WTC11 (cell line): ENCODE measurements at regions not wholly inside any gene's neighbourhood (a gene's known extent, or its start where the extent isn't known, plus 50 kb on each side); places are given as distances from the start of the nearest gene placed in this dataset.

ENCODE experiments used
- ATF3 ChIP-seq: sonication (generic); formaldehyde crosslinking; conservative IDR thresholded peaks from 2 replicates; pipeline ENCODE4 v1.8.1; 2022; ENCODE audit warnings: mild to moderate bottlenecking, missing genetic modification reagents
- CTCF ChIP-seq: fragments of 200-600 bp; IDR thresholded peaks from 2 replicates; pipeline ENCODE4 v1.8.0; 2022; ENCODE audit warnings: antibody characterized with exemption
- KAT7 ChIP-seq: sonication (generic); formaldehyde crosslinking; IDR thresholded peaks from 2 replicates; pipeline ENCODE4 v1.8.1; 2023; ENCODE audit warnings: missing genetic modification reagents, mild to moderate bottlenecking, borderline replicate concordance
- MAX ChIP-seq: sonication (generic); formaldehyde crosslinking; IDR thresholded peaks from 2 replicates; pipeline ENCODE4 v1.8.0; 2022; ENCODE audit warnings: mild to moderate bottlenecking, missing genetic modification reagents
- MXD4 ChIP-seq: fragments of 250-450 bp; sonication (Bioruptor Pico); IDR thresholded peaks from 2 replicates; pipeline ENCODE4 v1.8.0; 2021; ENCODE audit warnings: mild to moderate bottlenecking, moderate library complexity, borderline replicate concordance
- NFATC4 ChIP-seq: fragments of 250-450 bp; sonication (Bioruptor Pico); IDR thresholded peaks from 2 replicates; pipeline ENCODE4 v1.9.0; 2021; ENCODE audit warnings: mild to moderate bottlenecking
- NR2C2 ChIP-seq: sonication (generic); formaldehyde crosslinking; IDR thresholded peaks from 2 replicates; pipeline ENCODE4 v1.8.0; 2022; ENCODE audit warnings: mild to moderate bottlenecking, missing genetic modification reagents
- SMAD3 ChIP-seq: sonication (generic); formaldehyde crosslinking; IDR thresholded peaks from 2 replicates; pipeline ENCODE4 v1.8.0; 2022; ENCODE audit warnings: missing genetic modification reagents, mild to moderate bottlenecking, borderline replicate concordance
- ZNF138 ChIP-seq: sonication (generic); formaldehyde crosslinking; conservative IDR thresholded peaks from 2 replicates; pipeline ENCODE4 v1.8.1; 2022; ENCODE audit warnings: mild to moderate bottlenecking, moderate library complexity, missing genetic modification reagents
- TF ChIP-seq, protein P1 (sequence below): sonication (generic); formaldehyde crosslinking; IDR thresholded peaks from 2 replicates; pipeline ENCODE4 v1.8.0; 2023; ENCODE audit warnings: missing genetic modification reagents, mild to moderate bottlenecking, borderline replicate concordance

DNA sequence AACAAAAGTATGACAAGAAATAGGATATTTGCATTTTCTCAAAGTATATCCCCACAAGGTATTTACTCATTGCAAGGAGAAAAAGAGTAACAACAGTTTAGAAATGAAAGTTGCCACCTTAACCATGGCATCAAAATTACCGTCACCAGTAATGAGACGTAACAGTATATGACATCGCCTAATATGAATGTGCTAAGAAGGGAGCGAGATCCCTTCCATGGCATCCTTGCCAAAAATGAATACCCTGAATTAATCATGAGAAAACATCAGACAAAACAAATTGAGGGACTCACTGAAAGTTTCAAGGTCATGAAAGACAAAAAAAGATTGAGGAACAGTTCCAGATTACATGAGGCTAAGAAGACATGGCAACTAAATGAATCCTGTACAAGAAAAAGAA lies 78.9 kb upstream of the MROH9 start:
- TF ChIP-seq CTCF (no peak), MAX (CRISPR knock-in tag) (no peak), MXD4 (no peak), ATF3 (CRISPR knock-in tag) (no peak), SMAD3 (no peak), KAT7 (CRISPR knock-in tag) (no peak), NR2C2 (no peak), NFATC4 (CRISPR knock-in tag) (no peak), ZNF138 (CRISPR knock-in tag) (no peak)
- TF ChIP-seq, protein P1, sequence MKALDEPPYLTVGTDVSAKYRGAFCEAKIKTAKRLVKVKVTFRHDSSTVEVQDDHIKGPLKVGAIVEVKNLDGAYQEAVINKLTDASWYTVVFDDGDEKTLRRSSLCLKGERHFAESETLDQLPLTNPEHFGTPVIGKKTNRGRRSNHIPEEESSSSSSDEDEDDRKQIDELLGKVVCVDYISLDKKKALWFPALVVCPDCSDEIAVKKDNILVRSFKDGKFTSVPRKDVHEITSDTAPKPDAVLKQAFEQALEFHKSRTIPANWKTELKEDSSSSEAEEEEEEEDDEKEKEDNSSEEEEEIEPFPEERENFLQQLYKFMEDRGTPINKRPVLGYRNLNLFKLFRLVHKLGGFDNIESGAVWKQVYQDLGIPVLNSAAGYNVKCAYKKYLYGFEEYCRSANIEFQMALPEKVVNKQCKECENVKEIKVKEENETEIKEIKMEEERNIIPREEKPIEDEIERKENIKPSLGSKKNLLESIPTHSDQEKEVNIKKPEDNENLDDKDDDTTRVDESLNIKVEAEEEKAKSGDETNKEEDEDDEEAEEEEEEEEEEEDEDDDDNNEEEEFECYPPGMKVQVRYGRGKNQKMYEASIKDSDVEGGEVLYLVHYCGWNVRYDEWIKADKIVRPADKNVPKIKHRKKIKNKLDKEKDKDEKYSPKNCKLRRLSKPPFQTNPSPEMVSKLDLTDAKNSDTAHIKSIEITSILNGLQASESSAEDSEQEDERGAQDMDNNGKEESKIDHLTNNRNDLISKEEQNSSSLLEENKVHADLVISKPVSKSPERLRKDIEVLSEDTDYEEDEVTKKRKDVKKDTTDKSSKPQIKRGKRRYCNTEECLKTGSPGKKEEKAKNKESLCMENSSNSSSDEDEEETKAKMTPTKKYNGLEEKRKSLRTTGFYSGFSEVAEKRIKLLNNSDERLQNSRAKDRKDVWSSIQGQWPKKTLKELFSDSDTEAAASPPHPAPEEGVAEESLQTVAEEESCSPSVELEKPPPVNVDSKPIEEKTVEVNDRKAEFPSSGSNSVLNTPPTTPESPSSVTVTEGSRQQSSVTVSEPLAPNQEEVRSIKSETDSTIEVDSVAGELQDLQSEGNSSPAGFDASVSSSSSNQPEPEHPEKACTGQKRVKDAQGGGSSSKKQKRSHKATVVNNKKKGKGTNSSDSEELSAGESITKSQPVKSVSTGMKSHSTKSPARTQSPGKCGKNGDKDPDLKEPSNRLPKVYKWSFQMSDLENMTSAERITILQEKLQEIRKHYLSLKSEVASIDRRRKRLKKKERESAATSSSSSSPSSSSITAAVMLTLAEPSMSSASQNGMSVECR, result no peak
